OCI-LY3 (cell line): ENCODE measurements at regions not wholly inside any gene's neighbourhood (a gene's known extent, or its start where the extent isn't known, plus 50 kb on each side); places are given as distances from the start of the nearest gene placed in this dataset.

Source experiments
- CTCF ChIP-seq: fragments of 200-600, 300-600 bp; sonication (generic); IDR thresholded peaks from 2 replicates; pipeline ENCODE4 v1.5.1; 2014; ENCODE audit warnings: antibody characterized with exemption, low read length, low read depth
- EZH2phosphoT487 ChIP-seq: fragments of 200-600 bp; shearing (Covaris generic); IDR thresholded peaks from 2 replicates; pipeline ENCODE4 v1.6.1; 2018; ENCODE audit warnings: antibody characterized with exemption, mixed run types, low read depth

GRCh38 chr5:58265246-58265930 lies 194.5 kb downstream of the PLK2 start:
- TF ChIP-seq CTCF (no peak), EZH2phosphoT487 (no peak)
